H9 (cell line): ENCODE measurements at regions not wholly inside any gene's neighbourhood (a gene's known extent, or its start where the extent isn't known, plus 50 kb on each side); places are given as distances from the start of the nearest gene placed in this dataset.

ENCODE experiments used
- DNase-seq: peaks from one replicate; pipeline ENCODE4 v3.0.0-alpha.2; 2017
- H2AFZ ChIP-seq: one replicate; pipeline ENCODE4 v1.6.1; 2013; ENCODE audit warnings: mild to moderate bottlenecking, low read length, control low read depth, moderate library complexity
- H2AK5ac ChIP-seq: 2 replicates; pipeline ENCODE4 v1.6.1; 2013; ENCODE audit warnings: low read length, control low read depth, mixed read lengths; ENCODE audit not compliant: insufficient read length
- H2BK120ac ChIP-seq: one replicate; pipeline ENCODE4 v1.6.1; 2013; ENCODE audit warnings: low read depth, mild to moderate bottlenecking, low read length, control low read depth, inconsistent platforms; ENCODE audit not compliant: poor library complexity, severe bottlenecking
- H2BK12ac ChIP-seq: 2 replicates; pipeline ENCODE4 v1.6.1; 2013; ENCODE audit warnings: low read length, control low read depth, mixed read lengths, low read depth; ENCODE audit not compliant: insufficient read length
- H2BK15ac ChIP-seq: 2 replicates; pipeline ENCODE4 v1.6.1; 2013; ENCODE audit warnings: low read depth, low read length, control low read depth
- H2BK20ac ChIP-seq: one replicate; pipeline ENCODE4 v1.6.1; 2013; ENCODE audit warnings: low read depth, mild to moderate bottlenecking, low read length, control low read depth, inconsistent platforms; ENCODE audit not compliant: poor library complexity, severe bottlenecking
- H2BK5ac ChIP-seq: 2 replicates; pipeline ENCODE4 v1.6.1; 2013; ENCODE audit warnings: low read length, control low read depth, mixed read lengths; ENCODE audit not compliant: insufficient read length
- H3K14ac ChIP-seq: 2 replicates; pipeline ENCODE4 v1.6.1; 2013; ENCODE audit warnings: low read length, control low read depth; ENCODE audit not compliant: insufficient read depth
- H3K18ac ChIP-seq: 2 replicates; pipeline ENCODE4 v1.6.1; 2013; ENCODE audit warnings: low read depth, mild to moderate bottlenecking, mixed read lengths, low read length, control low read depth; ENCODE audit not compliant: insufficient read length
- H3K23ac ChIP-seq: 2 replicates; pipeline ENCODE4 v1.6.1; 2013; ENCODE audit warnings: low read length, control low read depth, mixed read lengths, low read depth; ENCODE audit not compliant: insufficient read length
- H3K23me2 ChIP-seq: 2 replicates; pipeline ENCODE4 v1.6.1; 2013; ENCODE audit warnings: low read depth, mild to moderate bottlenecking, mixed read lengths, low read length, control low read depth; ENCODE audit not compliant: insufficient read length, poor library complexity, severe bottlenecking
- H3K27ac ChIP-seq: 2 replicates; pipeline ENCODE4 v1.5.1; 2013; ENCODE audit warnings: low read length, control low read depth, mixed read lengths, low read depth; ENCODE audit not compliant: insufficient read length
- H3K27me3 ChIP-seq: 2 replicates; pipeline ENCODE4 v1.6.1; 2013; ENCODE audit warnings: low read length, control low read depth, inconsistent platforms; ENCODE audit not compliant: insufficient read depth
- H3K4ac ChIP-seq: 2 replicates; pipeline ENCODE4 v1.6.1; 2013; ENCODE audit warnings: low read depth, mild to moderate bottlenecking, control low read depth, inconsistent platforms, low read length, moderate library complexity
- H3K4me1 ChIP-seq: 2 replicates; pipeline ENCODE4 v1.6.1; 2013; ENCODE audit warnings: low read length, control low read depth, inconsistent platforms; ENCODE audit not compliant: insufficient read depth
- H3K4me2 ChIP-seq: 2 replicates; pipeline ENCODE4 v1.6.1; 2013; ENCODE audit warnings: low read length, control low read depth, mixed read lengths; ENCODE audit not compliant: insufficient read length, insufficient read depth
- H3K56ac ChIP-seq: 2 replicates; pipeline ENCODE4 v1.6.1; 2013; ENCODE audit warnings: low read depth, mild to moderate bottlenecking, mixed read lengths, low read length, control low read depth; ENCODE audit not compliant: insufficient read length
- H3K79me1 ChIP-seq: 2 replicates; pipeline ENCODE4 v1.6.1; 2013; ENCODE audit warnings: low read depth, mild to moderate bottlenecking, moderate library complexity, low read length, control low read depth, inconsistent platforms; ENCODE audit not compliant: insufficient read depth, poor library complexity, severe bottlenecking
- H3K79me2 ChIP-seq: 2 replicates; pipeline ENCODE4 v1.6.1; 2013; ENCODE audit warnings: low read length, control low read depth, inconsistent platforms; ENCODE audit not compliant: insufficient read depth
- H3K9ac ChIP-seq: 2 replicates; pipeline ENCODE4 v1.6.1; 2013; ENCODE audit warnings: low read length, control low read depth, mixed read lengths; ENCODE audit not compliant: insufficient read length; ENCODE audit errors: extremely low read depth
- H3K9me3 ChIP-seq: one replicate; pipeline ENCODE4 v1.6.1; 2013; ENCODE audit warnings: low read depth, low read length, inconsistent platforms; ENCODE audit not compliant: control insufficient read depth
- H3T11ph ChIP-seq: one replicate; pipeline ENCODE4 v1.6.1; 2013; ENCODE audit warnings: mild to moderate bottlenecking, low read length, control low read depth, inconsistent platforms
- H4K20me1 ChIP-seq: one replicate; pipeline ENCODE4 v1.6.1; 2013; ENCODE audit not compliant: control insufficient read depth, insufficient read length, insufficient read depth
- H4K5ac ChIP-seq: 2 replicates; pipeline ENCODE4 v1.6.1; 2013; ENCODE audit warnings: low read depth, mild to moderate bottlenecking, mixed read lengths, low read length, control low read depth; ENCODE audit not compliant: insufficient read length
- H4K8ac ChIP-seq: replicated peaks from 2 replicates; pipeline ENCODE4 v1.6.1; 2013; ENCODE audit warnings: low read length, control low read depth, mixed read lengths, low read depth; ENCODE audit not compliant: insufficient read length
- H4K91ac ChIP-seq: 2 replicates; pipeline ENCODE4 v1.6.1; 2013; ENCODE audit warnings: low read depth, mild to moderate bottlenecking, moderate library complexity, mixed read lengths, low read length, control low read depth; ENCODE audit not compliant: insufficient read length
- H3K27ac Mint-ChIP-seq, 3 experiments: 2 replicates in 2 of 3; 3 replicates in 1 of 3; pipeline ENCODE4 v1.8.0; 2020 to 2021; ENCODE audit warnings: mixed read lengths in 3 of 3, mild to moderate bottlenecking in 1 of 3, moderate library complexity in 1 of 3
- H3K27me3 Mint-ChIP-seq: 2 replicates; pipeline ENCODE4 v1.8.0; 2021; ENCODE audit warnings: low read depth, mild to moderate bottlenecking, moderate library complexity, mixed read lengths
- H3K36me3 Mint-ChIP-seq, 3 experiments: 2 replicates in 2 of 3; 3 replicates in 1 of 3; pipeline ENCODE4 v1.8.0; 2020 to 2021; ENCODE audit warnings: low read depth in 3 of 3, mixed read lengths in 3 of 3; ENCODE audit not compliant: insufficient read depth in 1 of 3
- H3K4me1 Mint-ChIP-seq, 2 experiments: 2 replicates each; pipeline ENCODE4 v1.8.0; 2020; ENCODE audit warnings: mixed read lengths in 2 of 2
- H3K4me3 Mint-ChIP-seq, 2 experiments: 2 replicates in 1 of 2; 3 replicates in 1 of 2; pipeline ENCODE4 v1.8.0; 2020 to 2021; ENCODE audit warnings: mild to moderate bottlenecking in 2 of 2, mixed read lengths in 2 of 2, moderate library complexity in 1 of 2
- H3K9me3 Mint-ChIP-seq, 2 experiments: 2 replicates in 1 of 2; 3 replicates in 1 of 2; pipeline ENCODE4 v1.8.0; 2020; ENCODE audit warnings: mild to moderate bottlenecking in 2 of 2, mixed read lengths in 2 of 2, moderate library complexity in 1 of 2
- CTCF ChIP-seq: fragments of 200-600 bp; sonication (generic); conservative IDR thresholded peaks from 3 replicates; pipeline ENCODE4 v1.8.0; 2021; ENCODE audit warnings: antibody characterized with exemption, mild to moderate bottlenecking
- WGBS: extraction: QIAGEN DNeasy Blood & Tissue Kit; methylation state at CpG from one replicate; pipeline ENCODE4 v1.1.7; 2013; ENCODE audit warnings: missing lambda C conversion rate, low lambda C conversion rate, mixed read lengths; ENCODE audit not compliant: insufficient read length; ENCODE audit errors: extremely low coverage; 5-methylcytosine and 5-hydroxymethylcytosine counted together

- H4K20me1 ChIP-seq: no peaks in the 10 kb centered on the region
- H2BK15ac ChIP-seq: no peak overlapping the region
- no peak overlapping the region for H2AK5ac ChIP-seq
- H3K14ac ChIP-seq: no peak overlapping the region
- H3K79me1 ChIP-seq: no peaks in the 10 kb centered on the region
- H4K91ac ChIP-seq: no peak overlapping the region
- no peaks in the 10 kb centered on the region; a peak in 1 of 5 replicates for H3K9me3 Mint-ChIP-seq
- no peak for DNase-seq
- no peaks in the 10 kb centered on the region for H3K4me1 ChIP-seq
- no peak overlapping the region for H3K18ac ChIP-seq
- no peak overlapping the region for H2BK5ac ChIP-seq
- H3K27me3 ChIP-seq: no peaks in the 10 kb centered on the region
- no peak overlapping the region for H2BK120ac ChIP-seq
- H4K8ac ChIP-seq: no peak overlapping the region
- no peak overlapping the region for H3K9ac ChIP-seq
- H3K79me2 ChIP-seq: no peaks in the 10 kb centered on the region
- H3K27ac Mint-ChIP-seq: no peak overlapping the region
- H2AFZ ChIP-seq: no peak overlapping the region
- no peak overlapping the region for H3K56ac ChIP-seq
- H2BK20ac ChIP-seq: no peak overlapping the region
- peaks cover 10% of the 10 kb centered on the region for H3K27me3 Mint-ChIP-seq
- no peak overlapping the region for H2BK12ac ChIP-seq
- no peak overlapping the region for H3T11ph ChIP-seq
- no peak overlapping the region for H3K4ac ChIP-seq
- no peak overlapping the region for H4K5ac ChIP-seq
- no peaks in the 10 kb centered on the region; a peak in 1 of 7 replicates for H3K36me3 Mint-ChIP-seq
- no peak overlapping the region for H3K27ac ChIP-seq
- H3K4me1 Mint-ChIP-seq: peaks cover 0 to 6% of the 10 kb centered on the region in 2 experiments; a peak in 1 of 4 replicates
- H3K4me2 ChIP-seq: no peak overlapping the region
- H3K4me3 Mint-ChIP-seq: no peak overlapping the region
- no peak overlapping the region for H3K23ac ChIP-seq
- H3K9me3 ChIP-seq: no peaks in the 10 kb centered on the region
- no peaks in the 10 kb centered on the region for H3K23me2 ChIP-seq
- WGBS: no CpG with 5 or more reads among the region's 9 CpGs
- TF ChIP-seq CTCF: no peak
Observed at GRCh38 chr19:13615890-13616289, 109.6 kb upstream of the CACNA1A start.
